ENCODE measurements at regions not wholly inside any gene's neighbourhood (a gene's known extent, or its start where the extent isn't known, plus 50 kb on each side); places are given as distances from the start of the nearest gene placed in this dataset.
"Not testable (repeated sequence)": the region's sequence is repeated elsewhere in the genome, so short reads cannot be mapped to it uniquely, and the experiment has no call there.

DNA sequence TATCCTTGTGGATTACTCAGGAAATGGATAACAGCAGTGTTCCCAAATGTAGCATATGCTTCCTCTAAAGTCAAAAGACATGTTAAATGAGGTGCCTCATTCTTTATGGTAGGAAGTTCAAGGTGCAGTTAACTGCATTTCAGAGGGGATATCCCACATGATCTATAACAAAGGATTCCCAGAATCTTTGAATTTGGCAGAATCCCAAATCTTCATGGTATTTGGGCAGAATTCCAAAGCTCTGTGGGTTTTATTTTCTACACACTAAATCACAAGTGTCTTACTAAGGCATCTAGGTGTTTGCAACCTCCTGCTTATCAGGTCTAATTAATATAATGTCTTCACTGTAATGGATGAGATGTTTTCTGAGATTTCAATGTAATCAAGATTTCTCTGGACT is 364.3 kb upstream of the MAN1A1 start:
- no peak for DNase-seq
- no peaks in the 10 kb centered on the region for H3K9me3 Mint-ChIP-seq
- H3K36me3 Mint-ChIP-seq (ENCODE audit: low read depth) = no peaks in the 10 kb centered on the region
- H3K27ac Mint-ChIP-seq = no peak overlapping the region
- no peaks in the 10 kb centered on the region for H3K27me3 Mint-ChIP-seq
- peaks cover 2% of the 10 kb centered on the region for H3K4me1 Mint-ChIP-seq (ENCODE audit: low read depth)
- no peak overlapping the region for H3K4me3 Mint-ChIP-seq

DNA sequence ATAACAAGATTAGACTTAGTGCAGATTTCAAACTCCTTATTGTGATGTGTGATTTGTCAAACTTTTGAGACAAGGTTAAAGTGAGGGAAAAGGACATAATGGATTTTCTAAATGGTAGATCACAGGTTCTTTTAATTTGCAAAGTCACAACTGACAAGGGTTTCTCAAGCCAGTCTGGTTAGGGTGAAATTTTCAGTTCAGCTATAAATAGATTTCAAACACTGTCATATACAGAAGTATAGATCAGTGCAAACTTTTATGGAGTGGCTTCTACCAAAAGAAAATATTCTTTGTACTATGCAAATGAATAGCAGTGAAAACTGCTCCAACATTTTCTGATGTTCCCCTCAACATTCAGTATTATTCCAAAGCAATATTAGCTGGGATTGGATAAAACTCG is 337.1 kb upstream of the MAN1A1 start:
- DNase-seq = no peak
- H3K4me3 Mint-ChIP-seq = no peak overlapping the region
- no peaks in the 10 kb centered on the region for H3K27me3 Mint-ChIP-seq
- no peak overlapping the region for H3K27ac Mint-ChIP-seq
- no peaks in the 10 kb centered on the region for H3K4me1 Mint-ChIP-seq (ENCODE audit: low read depth)
- H3K9me3 Mint-ChIP-seq = no peaks in the 10 kb centered on the region
- H3K36me3 Mint-ChIP-seq (ENCODE audit: low read depth) = no peaks in the 10 kb centered on the region

DNA sequence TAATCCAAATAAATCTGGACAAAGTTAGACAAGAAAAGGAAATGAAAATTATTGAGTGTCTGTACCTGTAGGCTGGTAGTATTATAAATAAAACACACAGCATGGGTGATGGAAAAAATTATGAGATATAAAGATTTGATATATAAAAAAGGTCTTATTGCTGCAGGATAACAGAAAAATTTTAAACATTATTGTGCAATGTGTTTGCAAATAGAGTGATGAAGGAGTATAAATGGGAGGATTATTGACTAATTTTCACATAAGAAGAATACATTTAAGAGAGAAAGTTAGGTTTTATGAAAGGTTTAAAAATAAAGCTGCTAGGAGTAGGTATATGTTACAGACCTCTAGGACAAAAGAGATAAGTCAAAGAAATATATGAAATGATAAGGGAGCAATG is 336.7 kb upstream of the MAN1A1 start:
- Mint-ChIP-seq H3K27me3 (no peaks in the 10 kb centered on the region), H3K36me3 (ENCODE audit: low read depth) (no peaks in the 10 kb centered on the region), H3K27ac (no peak overlapping the region), H3K4me1 (ENCODE audit: low read depth) (no peaks in the 10 kb centered on the region), H3K9me3 (no peaks in the 10 kb centered on the region), H3K4me3 (no peak overlapping the region)
- DNase-seq = no peak

DNA sequence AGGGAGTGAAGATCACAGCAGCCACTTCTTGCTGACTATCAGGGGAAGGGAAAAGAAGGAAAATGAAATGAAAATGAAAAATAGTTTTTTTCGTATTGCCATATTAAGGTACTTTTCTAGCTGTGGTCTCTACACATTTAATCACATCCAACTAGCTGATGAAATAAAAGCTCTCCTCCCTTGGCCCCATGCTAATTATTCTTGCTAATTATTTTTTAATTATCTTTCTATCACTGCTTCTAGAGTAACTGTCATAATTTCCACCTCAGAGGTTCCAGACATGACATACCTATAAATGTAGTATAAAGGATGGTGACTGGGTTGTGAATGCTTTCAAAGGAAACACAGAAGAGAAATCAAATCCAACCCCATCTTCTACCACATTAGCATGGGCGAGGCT is 334.1 kb upstream of the MAN1A1 start:
- DNase-seq = no peak
- H3K4me1 Mint-ChIP-seq (ENCODE audit: low read depth) = no peaks in the 10 kb centered on the region
- no peaks in the 10 kb centered on the region for H3K27me3 Mint-ChIP-seq
- no peak overlapping the region for H3K27ac Mint-ChIP-seq
- H3K4me3 Mint-ChIP-seq = no peak overlapping the region
- H3K36me3 Mint-ChIP-seq (ENCODE audit: low read depth) = no peaks in the 10 kb centered on the region
- H3K9me3 Mint-ChIP-seq = no peaks in the 10 kb centered on the region

DNA sequence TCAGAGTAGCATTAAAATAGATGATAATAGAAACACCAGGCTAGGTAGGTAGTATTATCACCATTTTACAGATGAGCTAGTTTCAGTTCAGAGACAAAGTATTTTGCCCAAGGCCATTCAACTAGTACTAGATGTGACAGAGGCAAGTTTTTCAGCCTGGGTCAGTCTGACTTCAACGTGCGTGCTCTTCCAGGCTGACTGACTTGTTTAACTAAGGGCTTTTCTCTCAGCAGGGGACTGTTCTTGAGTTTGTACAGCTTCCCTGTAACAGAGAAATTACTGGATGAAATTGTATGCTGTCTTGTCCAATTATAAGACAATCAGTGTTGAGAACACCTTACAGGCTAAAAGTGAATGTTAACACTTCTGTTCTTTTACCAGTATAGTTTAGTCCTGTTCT is 333.5 kb upstream of the MAN1A1 start:
- no peaks in the 10 kb centered on the region for H3K9me3 Mint-ChIP-seq
- H3K4me1 Mint-ChIP-seq (ENCODE audit: low read depth) = no peaks in the 10 kb centered on the region
- no peak overlapping the region for H3K27ac Mint-ChIP-seq
- no peak overlapping the region for H3K4me3 Mint-ChIP-seq
- no peaks in the 10 kb centered on the region for H3K36me3 Mint-ChIP-seq (ENCODE audit: low read depth)
- no peak for DNase-seq
- no peaks in the 10 kb centered on the region for H3K27me3 Mint-ChIP-seq

DNA sequence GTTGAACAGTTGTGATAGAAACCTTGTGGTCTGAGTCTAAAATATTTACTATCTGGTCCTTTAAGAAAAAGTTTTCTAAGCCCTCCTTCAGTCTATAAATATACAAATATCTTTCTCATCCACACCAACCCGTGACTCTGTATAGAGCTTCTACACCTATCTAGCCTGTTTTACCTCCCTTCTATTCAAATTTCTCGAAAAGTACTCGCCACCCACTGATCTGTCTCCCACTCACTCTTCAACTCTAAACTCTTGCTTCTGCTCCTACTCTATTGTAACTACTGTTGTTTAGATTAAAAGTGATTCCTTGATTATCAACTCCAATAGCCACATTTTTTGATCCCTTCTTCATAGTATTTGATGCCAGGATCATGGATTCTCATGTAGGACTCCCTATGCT is 329.4 kb upstream of the MAN1A1 start:
- no peak for DNase-seq
- Mint-ChIP-seq H3K36me3 (ENCODE audit: low read depth) (no peaks in the 10 kb centered on the region), H3K27me3 (no peaks in the 10 kb centered on the region), H3K27ac (no peak overlapping the region), H3K4me1 (ENCODE audit: low read depth) (no peaks in the 10 kb centered on the region), H3K9me3 (no peaks in the 10 kb centered on the region), H3K4me3 (no peak overlapping the region)

DNA sequence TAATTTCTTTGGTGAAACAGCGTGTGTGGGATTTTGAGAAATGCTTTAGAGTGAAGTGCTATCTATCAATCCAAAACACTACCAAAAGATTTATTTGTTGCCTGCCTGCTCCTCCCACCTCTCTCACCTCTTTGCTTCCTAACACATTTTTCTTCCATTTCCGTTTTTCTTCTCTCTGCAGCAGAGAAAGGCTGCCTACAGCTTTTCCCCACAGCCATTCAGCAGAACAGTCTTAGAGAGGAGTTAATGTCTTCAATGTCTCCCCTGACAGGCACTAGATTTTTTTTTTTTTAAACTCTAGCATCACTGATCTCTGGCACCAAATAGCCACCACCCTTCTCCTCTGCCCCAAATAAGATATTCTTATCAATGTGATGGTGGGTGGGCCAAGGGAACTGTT is 327.8 kb upstream of the MAN1A1 start:
- Mint-ChIP-seq H3K4me1 (ENCODE audit: low read depth) (no peaks in the 10 kb centered on the region), H3K27ac (no peak overlapping the region), H3K4me3 (no peak overlapping the region), H3K27me3 (no peaks in the 10 kb centered on the region), H3K9me3 (no peaks in the 10 kb centered on the region), H3K36me3 (ENCODE audit: low read depth) (no peaks in the 10 kb centered on the region)
- DNase-seq = no peak

DNA sequence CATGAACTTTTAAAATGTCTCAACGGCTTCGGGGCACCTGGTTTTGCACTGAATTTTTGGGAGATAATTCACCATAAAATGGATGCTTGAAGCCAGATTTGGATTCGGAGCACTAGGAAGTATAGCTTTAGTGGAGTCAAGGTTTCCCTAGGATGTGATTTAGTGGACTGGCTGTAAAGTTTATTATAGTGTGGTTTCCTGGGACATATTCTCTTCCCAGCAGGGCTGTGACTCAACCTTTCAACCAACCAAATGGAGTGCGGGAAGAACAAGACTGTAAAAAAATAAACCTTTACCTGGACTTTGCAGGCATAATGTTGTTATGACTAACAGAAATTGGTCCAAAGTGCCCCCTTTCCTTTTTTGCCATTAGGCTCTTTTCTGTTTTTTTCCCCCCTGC is 327.4 kb upstream of the MAN1A1 start:
- no peak for DNase-seq
- Mint-ChIP-seq H3K9me3 (no peaks in the 10 kb centered on the region), H3K27me3 (no peaks in the 10 kb centered on the region), H3K27ac (no peak overlapping the region), H3K36me3 (ENCODE audit: low read depth) (no peaks in the 10 kb centered on the region), H3K4me3 (no peak overlapping the region), H3K4me1 (ENCODE audit: low read depth) (no peaks in the 10 kb centered on the region)

DNA sequence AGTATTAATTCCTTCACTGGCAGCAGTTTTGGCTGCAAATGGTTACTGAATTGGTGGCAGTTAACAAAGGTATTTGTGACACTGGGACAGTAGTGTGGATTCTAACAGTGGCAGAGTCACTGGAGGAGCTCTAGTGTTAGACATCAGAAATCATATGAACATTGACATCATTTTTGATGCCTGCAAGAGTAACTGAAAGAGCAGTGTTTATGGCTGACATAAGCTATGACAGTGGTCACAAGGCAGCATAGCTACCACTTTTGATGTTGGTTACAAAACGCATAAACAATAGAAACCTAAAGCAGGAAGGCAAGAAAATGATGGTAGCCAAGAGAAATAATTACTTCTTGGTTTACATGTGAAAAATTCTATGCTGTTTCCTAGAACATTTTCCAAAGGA is 326.7 kb upstream of the MAN1A1 start:
- Mint-ChIP-seq H3K36me3 (ENCODE audit: low read depth) (no peaks in the 10 kb centered on the region), H3K27ac (no peak overlapping the region), H3K9me3 (no peaks in the 10 kb centered on the region), H3K27me3 (no peaks in the 10 kb centered on the region), H3K4me3 (no peak overlapping the region), H3K4me1 (ENCODE audit: low read depth) (no peaks in the 10 kb centered on the region)
- no peak for DNase-seq

DNA sequence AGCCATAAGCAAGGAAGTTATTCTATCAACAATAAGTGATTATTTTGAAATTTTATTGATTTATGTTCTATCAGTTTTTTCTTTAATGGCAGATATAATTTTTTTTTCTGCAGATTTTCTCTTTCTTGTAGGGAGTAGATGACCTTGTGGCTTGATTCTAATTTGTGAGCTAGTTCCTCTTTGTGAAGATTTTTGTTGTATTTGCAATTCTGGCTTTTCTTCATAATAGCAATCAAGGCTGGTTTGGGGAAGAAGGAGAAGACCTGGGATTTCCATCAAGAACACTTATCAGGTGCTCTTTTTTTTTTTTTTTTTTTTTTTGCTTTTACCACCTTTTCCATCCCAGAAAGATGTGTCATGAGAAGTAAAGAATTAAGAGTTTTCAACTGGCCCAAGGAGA is 324.2 kb upstream of the MAN1A1 start:
- H3K4me3 Mint-ChIP-seq = no peak overlapping the region
- no peaks in the 10 kb centered on the region for H3K9me3 Mint-ChIP-seq
- no peaks in the 10 kb centered on the region for H3K4me1 Mint-ChIP-seq (ENCODE audit: low read depth)
- DNase-seq = no peak
- no peaks in the 10 kb centered on the region for H3K36me3 Mint-ChIP-seq (ENCODE audit: low read depth)
- H3K27ac Mint-ChIP-seq = no peak overlapping the region
- no peaks in the 10 kb centered on the region for H3K27me3 Mint-ChIP-seq

DNA sequence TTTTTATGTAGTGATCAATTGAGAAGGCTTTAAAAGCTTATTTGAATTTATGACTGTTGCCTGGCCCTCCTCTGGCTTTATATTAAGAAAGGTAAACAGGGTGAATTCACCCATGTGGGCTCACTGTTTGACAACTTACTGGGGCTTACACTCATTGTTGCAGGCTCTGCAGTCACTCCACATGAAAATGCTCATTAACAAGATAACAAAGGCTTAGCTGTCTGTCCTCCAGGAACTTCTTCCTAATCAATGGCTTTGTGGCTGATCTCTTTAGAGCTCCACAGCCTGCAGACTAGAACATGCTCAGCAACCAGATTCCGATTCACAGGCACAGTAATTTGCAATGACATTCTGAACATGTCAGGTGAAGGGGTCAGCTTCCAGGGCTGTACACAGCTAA is 323.2 kb upstream of the MAN1A1 start:
- DNase-seq = no peak
- no peak overlapping the region for H3K4me3 Mint-ChIP-seq
- H3K9me3 Mint-ChIP-seq = no peaks in the 10 kb centered on the region
- no peaks in the 10 kb centered on the region for H3K36me3 Mint-ChIP-seq (ENCODE audit: low read depth)
- H3K27ac Mint-ChIP-seq = no peak overlapping the region
- no peaks in the 10 kb centered on the region for H3K27me3 Mint-ChIP-seq
- H3K4me1 Mint-ChIP-seq (ENCODE audit: low read depth) = no peaks in the 10 kb centered on the region

DNA sequence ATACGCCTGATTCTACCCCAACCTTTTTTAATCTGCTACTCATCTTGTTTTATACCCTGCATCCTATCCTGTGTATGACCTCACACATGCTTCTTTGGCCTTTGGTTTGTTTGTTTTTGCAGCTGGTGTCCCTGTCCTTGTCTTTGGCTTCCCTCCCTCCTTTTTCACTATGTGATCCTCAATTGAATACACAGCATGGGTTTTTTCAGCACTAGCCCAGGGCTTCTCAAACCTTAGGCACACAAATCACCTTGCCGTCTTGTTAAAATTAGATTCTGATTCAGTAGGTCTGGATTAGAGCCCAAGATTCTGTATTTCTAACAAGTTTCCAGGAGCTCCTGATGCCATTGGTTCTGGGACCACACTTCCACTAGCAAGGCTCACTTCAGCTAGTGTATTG is 321.5 kb upstream of the MAN1A1 start:
- Mint-ChIP-seq H3K27me3 (no peaks in the 10 kb centered on the region), H3K4me1 (ENCODE audit: low read depth) (no peaks in the 10 kb centered on the region), H3K36me3 (ENCODE audit: low read depth) (no peaks in the 10 kb centered on the region), H3K4me3 (no peak overlapping the region), H3K27ac (no peak overlapping the region), H3K9me3 (no peaks in the 10 kb centered on the region)
- DNase-seq = no peak

DNA sequence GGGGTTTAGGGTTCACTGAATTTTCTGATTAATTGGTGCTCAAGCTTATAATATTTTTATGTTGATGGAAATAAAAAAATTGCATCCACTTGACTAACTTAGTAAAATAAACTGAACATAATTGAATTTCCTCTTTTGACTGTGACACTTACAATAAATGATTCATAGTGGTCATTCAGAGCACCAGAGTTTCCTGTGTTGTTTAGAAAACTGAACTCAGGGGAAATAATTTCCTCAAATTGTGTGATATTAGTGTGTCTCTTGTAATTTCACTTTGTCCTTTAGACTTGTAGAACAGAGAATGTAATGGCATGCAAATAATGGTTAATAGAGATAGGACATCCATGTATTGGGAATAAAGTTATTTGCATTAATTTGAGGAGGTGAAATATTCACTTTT is 319.7 kb upstream of the MAN1A1 start:
- Mint-ChIP-seq H3K4me1 (ENCODE audit: low read depth) (no peaks in the 10 kb centered on the region), H3K27me3 (no peaks in the 10 kb centered on the region), H3K9me3 (no peaks in the 10 kb centered on the region), H3K4me3 (no peak overlapping the region), H3K36me3 (ENCODE audit: low read depth) (no peaks in the 10 kb centered on the region), H3K27ac (no peak overlapping the region)
- no peak for DNase-seq

DNA sequence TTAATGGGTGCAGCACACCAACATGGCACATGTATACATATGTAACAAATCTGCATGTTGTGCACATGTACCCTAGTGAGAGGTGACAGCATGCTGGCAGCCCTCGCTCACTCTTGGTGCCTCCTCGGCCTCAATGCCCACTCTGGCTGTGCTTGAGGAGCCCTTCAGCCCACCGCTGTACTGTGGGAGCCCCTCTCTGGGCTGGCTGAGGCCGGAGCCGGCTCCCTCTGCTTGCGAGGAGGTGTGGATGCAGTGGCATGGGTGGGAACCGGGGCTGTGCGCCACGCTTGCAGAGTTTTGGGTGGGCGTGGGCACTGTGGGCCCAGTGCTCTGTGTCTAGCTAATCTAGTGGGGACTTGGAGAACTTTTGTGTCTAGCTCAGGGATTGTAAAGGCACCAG is 315.9 kb upstream of the MAN1A1 start:
- H3K9me3 Mint-ChIP-seq; H3K4me3 Mint-ChIP-seq; H3K27me3 Mint-ChIP-seq; DNase-seq; H3K27ac Mint-ChIP-seq; H3K4me1 Mint-ChIP-seq (ENCODE audit: low read depth); H3K36me3 Mint-ChIP-seq (ENCODE audit: low read depth): not testable (repeated sequence)

DNA sequence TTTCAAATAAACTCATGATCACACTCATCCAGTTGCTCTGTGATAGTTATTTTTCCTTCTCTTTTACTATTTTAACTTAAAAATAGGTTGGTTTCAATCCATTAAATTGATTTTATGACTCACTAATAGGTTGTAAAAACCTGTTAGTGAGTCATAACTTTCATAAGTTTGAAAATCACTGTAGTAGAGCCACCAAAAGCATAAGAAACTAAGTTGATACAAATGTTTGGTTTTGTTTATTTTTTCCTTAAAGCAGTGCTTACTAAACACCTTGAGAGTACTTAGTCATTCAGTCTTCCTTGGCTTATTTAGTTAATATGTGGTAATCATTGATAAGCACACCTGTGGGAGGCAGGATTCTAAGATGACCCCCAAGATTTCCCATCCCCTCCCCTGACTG is 312.1 kb upstream of the MAN1A1 start:
- no peaks in the 10 kb centered on the region for H3K9me3 Mint-ChIP-seq
- H3K4me3 Mint-ChIP-seq = no peak overlapping the region
- no peaks in the 10 kb centered on the region for H3K27me3 Mint-ChIP-seq
- no peak for DNase-seq
- H3K27ac Mint-ChIP-seq = no peak overlapping the region
- no peaks in the 10 kb centered on the region for H3K36me3 Mint-ChIP-seq (ENCODE audit: low read depth)
- H3K4me1 Mint-ChIP-seq (ENCODE audit: low read depth) = no peaks in the 10 kb centered on the region

DNA sequence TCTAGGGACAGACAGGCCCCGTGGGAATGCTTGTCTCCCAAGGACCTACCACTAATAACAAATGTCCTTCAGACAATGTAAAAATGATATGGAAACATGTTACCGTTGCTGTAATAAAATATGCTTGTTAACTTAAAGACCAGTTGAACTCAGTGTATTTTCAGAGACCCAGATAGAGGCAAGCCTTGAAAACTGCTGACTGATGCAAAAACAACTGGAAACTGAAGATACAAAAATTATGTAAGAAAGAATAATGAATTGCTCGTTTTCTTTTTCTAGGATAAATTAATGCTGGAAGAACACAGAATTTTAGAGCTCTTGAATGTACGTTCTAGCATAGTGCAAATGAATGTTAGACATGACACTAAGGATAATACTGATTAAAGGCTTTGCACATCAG is 311.5 kb upstream of the MAN1A1 start:
- DNase-seq = no peak
- no peaks in the 10 kb centered on the region for H3K9me3 Mint-ChIP-seq
- H3K4me3 Mint-ChIP-seq = no peak overlapping the region
- H3K36me3 Mint-ChIP-seq (ENCODE audit: low read depth) = no peaks in the 10 kb centered on the region
- no peaks in the 10 kb centered on the region for H3K4me1 Mint-ChIP-seq (ENCODE audit: low read depth)
- H3K27ac Mint-ChIP-seq = no peak overlapping the region
- H3K27me3 Mint-ChIP-seq = no peaks in the 10 kb centered on the region
